GM18511 (cell line): ENCODE measurements at regions not wholly inside any gene's neighbourhood (a gene's known extent, or its start where the extent isn't known, plus 50 kb on each side); places are given as distances from the start of the nearest gene placed in this dataset.

Source experiments
- ATAC-seq: cut with Tn5 transposase; IDR thresholded peaks from one replicate; pipeline ENCODE4 v1.9.1; 2021; ENCODE audit warnings: mild to moderate bottlenecking, moderate library complexity; ENCODE audit not compliant: unreplicated experiment

DNA sequence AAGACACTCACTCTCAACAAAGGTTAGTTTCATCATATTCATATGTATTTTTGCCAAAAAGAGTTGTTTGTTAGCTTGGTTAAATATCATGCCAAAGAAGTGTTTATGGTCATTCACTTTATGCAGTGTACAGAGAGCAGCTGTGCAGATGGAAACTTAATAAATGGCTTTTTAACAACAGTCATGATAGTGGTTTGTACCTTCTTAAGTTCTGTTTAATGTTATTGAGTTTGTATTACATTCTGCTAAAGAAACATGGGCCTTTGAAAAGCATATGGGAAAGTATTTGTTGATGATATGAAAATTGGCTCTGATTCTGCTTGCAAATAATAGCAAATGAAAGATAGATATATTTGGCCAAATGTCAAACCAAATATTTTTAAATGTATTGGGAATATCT lies 607.3 kb downstream of the NCAM2 start:
- ATAC-seq = no peak

GRCh38 chr21:21606041-21606440 lies 607.8 kb downstream of the NCAM2 start:
- no peak for ATAC-seq

DNA sequence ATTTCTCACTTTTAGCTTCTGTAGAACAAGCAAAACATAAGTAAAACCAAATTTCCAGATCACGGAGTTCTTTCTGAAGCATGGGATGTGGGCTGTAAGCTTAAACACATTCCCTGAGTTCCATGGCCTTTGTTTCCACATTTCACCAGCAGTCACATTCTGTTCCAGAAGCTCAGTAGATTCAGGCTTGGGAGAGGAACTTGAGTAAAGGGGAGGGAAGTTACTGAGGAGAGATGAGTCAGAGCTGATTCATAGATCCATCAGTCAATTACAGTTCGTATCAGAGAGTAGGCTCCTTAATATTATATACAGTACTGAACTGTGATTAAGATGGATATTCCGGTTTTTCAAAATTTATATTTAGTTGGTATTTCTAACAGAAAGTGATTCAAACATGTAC lies 614.3 kb downstream of the NCAM2 start:
- no peak for ATAC-seq

DNA sequence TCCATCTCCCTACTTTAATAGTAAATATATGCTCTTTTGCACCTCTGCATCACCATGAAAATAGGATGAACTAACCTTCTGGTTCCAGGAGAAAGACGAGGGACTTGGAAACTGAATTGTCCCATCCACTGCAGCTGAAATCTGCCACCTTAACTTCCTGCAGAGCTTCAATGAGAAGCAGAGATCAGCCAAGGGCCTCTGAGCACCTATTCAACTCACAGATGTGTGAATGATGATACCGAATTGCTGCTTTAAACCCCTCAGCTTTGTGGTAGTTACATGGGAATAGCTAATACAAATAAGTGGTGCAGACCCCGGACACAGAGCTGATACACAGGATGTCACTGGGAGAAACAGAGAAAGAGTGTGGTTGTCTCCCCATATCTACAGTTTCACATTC lies 616.8 kb downstream of the NCAM2 start:
- ATAC-seq = no peak

DNA sequence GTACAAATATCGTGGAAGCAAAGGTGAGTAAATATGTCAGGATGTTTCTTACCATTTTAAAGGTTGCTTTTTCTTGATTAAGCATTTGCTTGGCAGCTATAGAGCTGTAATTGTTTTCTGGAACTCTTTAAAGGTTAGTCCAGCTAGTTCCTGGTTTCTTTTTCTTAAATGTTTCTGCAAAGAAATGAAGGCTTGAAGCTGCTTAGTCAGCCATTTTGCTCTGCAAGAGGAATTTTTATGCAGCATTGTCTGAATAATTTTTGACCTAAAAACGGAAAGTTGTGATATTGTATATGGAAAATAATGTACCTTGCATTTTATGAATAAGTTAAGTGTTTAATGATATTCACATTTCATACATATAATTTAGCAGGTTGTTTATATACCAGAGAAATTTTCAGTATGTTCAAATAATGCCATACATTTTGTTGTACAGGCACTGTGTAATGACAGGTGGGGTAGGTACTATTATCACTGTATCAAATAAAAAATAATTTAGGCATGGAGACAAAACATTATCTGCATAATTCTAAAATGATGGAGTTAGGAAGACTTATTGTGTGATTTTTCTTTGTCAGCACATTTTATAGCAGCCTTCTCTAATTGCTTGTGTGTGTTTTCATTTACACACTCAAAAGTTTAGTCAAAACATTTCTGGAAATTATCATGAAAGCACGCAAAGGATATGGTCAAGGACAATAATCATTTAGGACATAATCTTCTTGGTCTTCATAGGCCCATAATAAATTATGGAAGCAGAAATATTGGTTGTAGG lies 624.4 kb downstream of the NCAM2 start:
- no peak for ATAC-seq

- no peak for ATAC-seq
These were observed 626.5 kb downstream of the NCAM2 start for GRCh38 chr21:21624674-21625073.

GRCh38 chr21:21631961-21632360 lies 633.8 kb downstream of the NCAM2 start:
- no peak for ATAC-seq

DNA sequence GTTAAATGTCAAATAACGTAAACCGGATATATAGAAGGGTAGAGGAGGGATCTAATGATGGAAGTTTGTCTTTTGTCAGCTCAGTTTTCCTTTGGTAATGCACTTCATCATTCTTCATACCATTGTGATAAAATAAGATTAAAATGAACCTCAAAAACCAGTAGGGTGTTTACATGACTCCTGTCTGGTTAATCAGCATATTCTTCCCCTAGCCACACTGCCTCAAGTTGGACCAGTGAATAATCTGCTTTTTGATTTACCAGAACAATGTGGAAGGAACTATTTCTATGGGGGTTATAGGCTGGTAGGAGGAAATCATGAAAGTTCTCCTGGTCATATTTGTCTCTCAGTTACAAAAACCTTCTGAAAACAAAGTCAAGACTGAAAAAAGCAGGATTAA lies 634.7 kb downstream of the NCAM2 start:
- ATAC-seq = no peak

DNA sequence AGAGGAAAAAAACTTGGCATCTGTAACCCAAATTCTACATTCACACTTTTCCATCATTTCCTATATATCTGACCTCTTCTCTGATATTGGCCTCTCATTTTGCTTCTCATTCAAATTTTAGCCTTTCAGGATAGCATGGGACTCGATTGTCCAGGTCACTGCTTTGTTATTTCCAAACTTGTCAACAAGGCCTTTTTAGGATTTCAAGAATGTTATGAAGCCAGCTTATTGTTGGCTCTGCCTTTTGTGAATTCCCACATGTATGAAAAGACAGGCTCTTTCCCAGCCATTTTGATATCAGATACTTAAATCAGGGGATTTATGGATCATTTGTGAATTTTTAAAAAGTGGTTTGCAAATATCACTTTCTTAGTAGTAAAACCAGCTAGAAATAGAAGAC lies 663.5 kb downstream of the NCAM2 start:
- no peak for ATAC-seq

DNA sequence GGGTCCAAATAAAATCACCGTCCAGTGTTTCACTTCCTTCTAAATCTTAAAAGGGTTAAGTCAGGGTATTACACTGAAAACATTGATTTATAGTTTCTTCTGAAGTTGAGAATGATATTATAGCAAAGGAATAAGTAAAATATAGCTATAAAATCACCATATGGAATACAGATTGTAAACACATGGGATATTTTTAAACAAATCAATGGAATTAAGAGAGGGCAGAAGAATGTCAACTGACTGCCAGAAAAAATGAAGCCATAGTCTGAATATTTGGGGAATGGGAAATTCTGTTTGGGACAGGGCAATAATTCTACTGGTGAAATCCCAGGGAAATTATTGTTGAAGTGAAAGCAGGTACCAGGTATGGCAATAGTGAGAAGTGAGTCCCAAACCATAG lies 664.6 kb downstream of the NCAM2 start:
- ATAC-seq = no peak

- no peak for ATAC-seq
These were observed 666.7 kb downstream of the NCAM2 start for GRCh38 chr21:21664871-21665270.

DNA sequence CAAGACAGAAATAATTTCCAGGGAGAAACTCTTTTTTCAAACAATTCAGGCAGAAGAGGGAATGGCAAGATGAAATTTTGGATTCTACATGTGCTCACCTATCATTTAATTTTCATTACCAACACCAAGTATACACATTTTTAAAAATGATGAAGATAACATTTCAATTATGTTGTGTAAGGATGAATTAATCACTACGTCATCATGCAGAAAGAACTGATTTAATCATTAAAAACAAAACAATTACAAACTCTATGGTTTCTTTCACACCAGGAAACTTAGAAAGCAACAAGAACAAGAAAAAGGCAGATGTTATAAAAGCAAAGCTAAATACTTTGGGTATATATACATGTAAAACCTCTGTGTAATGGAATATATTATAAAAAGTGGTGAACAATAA lies 668.5 kb downstream of the NCAM2 start:
- no peak for ATAC-seq

DNA sequence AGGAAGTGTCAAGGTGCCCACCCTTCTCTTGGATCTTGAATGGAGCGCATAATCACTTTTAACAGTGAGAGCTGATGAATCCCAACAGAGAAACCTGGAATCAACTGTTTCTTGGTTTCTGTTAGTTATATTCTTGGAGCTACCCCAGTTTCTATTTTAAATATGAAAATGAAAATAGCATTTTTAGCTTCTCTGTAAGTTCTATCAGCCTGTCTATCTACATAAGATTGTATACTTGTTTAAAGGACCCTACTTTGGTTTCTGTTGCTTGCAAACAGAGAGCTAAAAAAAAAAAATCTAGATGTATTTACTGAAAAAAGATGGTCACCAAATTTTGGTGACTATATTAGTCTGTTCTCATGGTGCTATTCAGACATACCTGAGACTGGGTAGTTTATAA lies 670.0 kb downstream of the NCAM2 start:
- no peak for ATAC-seq

DNA sequence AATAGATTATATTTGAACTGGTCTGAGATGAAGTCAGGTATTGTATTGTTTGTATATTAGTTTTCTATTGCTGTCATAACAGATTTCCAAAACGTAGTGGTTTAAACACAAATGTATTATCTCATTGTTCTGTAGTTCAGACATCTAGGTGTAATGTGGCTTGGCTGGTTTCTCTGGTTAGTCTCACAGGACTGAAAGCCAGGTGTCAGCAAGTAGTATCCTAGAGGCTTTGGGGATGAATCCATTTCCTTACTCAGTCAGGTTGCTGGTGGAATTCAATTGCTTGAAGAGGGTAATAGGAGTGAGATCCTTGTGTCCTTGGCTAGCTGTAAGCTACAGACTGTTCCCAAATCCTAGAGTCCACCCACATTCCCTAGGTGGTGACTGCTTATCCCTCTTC lies 675.8 kb downstream of the NCAM2 start:
- no peak for ATAC-seq

- no peak for ATAC-seq
These were observed 677.4 kb downstream of the NCAM2 start for GRCh38 chr21:21675601-21676000.

GRCh38 chr21:21682172-21682571 lies 684.0 kb downstream of the NCAM2 start:
- no peak for ATAC-seq

DNA sequence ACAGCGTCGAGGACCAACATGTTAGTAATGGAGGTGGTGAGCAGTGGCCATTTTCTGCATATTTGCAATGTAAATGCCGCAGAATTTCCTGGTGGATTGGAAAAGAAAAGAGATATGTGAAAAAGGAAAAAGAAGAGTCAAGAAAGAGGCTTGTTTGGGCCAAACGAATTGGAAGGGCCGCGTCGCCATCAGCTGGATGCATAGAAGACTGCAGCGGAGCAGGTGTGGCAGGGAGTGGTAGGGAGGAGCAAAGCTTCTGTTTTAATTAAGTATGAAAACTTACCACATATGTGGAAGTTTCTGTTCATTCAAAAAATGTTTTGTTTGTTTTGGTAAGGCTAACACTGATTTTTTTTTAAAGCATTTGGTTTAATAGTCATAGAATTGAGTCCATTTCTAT lies 690.7 kb downstream of the NCAM2 start:
- ATAC-seq = no peak

DNA sequence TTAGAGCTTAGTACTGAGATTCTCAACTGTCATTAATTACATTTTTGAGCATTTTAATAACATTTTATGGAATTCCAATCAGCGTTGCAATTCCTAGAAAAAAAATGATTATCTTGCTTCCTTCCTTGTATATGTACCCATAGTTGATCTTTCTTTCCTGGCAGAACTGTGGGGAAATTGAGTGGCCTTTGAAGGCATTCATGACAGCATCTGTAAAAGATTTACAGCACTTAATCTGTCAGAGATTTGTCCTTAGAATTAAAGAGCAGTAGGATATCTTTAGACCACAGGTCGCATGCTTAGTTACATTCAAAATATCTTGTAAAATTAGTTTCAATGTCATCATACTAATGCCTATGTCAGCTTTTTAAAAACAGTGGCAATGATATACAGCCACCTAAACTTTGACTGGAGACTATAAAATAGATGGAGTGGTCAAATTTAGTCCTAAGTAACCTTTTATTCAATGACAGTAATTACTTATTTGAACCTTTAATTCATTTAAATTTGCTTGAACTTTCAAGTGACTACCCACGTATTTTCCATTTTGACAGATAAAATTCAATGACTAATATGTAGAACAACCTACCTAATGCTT lies 692.0 kb downstream of the NCAM2 start:
- no peak for ATAC-seq

DNA sequence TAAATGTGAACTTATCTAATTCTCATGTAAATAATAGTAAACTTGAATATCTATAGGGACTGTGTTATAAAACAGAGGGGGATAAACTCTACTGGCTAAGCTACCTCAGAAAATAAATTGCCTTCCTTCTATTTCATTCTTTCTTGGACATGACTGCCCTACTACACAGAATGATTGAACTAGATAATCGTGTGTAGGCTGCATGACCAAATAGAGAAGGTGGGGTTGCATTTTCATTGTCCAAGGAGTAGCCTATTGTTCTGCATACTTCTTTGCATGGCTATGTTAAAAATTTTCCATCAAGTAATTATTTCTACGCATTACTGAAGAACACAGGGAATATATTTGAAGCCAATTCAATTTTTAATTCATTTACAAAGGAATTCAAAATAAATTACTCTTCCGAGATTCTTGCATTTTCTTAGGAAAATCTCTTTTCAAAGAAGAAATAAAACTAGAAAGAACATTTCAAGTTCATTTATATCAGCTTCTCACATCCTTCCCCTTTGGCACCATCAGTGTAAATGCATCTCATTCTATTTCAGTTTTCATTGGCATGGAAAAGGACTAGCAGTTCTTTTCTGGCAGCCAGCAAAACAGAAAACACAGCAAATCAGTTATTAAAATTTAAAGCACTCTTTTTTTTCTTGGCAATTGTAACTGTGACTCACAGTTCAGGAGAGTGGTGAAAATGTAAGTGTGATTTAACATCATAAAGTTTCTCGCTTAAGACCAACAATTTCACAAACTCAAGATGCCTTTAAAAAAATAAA lies 714.7 kb downstream of the NCAM2 start:
- no peak for ATAC-seq

- ATAC-seq = no peak
These were observed 715.5 kb downstream of the NCAM2 start for GRCh38 chr21:21713651-21714180.

GRCh38 chr21:21714426-21714825 lies 716.2 kb downstream of the NCAM2 start:
- no peak for ATAC-seq
